Lower leg skin (tissue), 3 donors: ENCODE measurements at regions not wholly inside any gene's neighbourhood (a gene's known extent, or its start where the extent isn't known, plus 50 kb on each side); places are given as distances from the start of the nearest gene placed in this dataset.

Experiments
- POLR2A ChIP-seq, 2 donors: fragments of 450-650 bp; IDR thresholded peaks; one replicate each; pipeline ENCODE4 v1.6.1; 2016 to 2017; ENCODE audit warnings: antibody characterized with exemption in 2 of 2, mild to moderate bottlenecking in 1 of 2, moderate library complexity in 1 of 2
- TF ChIP-seq, protein P1 (sequence below), 3 donors: fragments of 450-650 bp; IDR thresholded peaks; one replicate each; pipeline ENCODE4 v1.5.1; 2016; ENCODE audit warnings: antibody characterized with exemption in 3 of 3, mild to moderate bottlenecking in 3 of 3, moderate library complexity in 2 of 3

DNA sequence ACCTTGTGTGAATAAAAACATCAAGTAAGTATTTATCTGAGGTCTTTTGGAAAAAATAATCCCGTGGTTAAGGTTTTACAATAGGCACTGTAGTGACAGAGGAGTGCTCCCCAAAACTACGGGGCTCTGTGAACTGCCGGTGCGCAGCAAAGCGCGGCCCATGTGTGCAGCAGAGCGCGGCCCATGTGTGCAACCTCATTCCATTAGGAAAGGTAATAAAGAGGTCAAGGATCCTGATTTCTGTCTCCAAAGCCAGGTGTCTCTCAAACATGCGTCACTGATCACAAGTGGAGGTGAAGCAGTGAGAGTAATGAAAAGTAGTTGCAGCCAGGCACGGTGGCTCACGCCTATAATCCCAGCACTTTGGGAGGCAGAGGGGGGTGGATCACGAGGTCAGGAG lies 58.7 kb downstream of the MRPL57 start:
- TF ChIP-seq, protein P1, sequence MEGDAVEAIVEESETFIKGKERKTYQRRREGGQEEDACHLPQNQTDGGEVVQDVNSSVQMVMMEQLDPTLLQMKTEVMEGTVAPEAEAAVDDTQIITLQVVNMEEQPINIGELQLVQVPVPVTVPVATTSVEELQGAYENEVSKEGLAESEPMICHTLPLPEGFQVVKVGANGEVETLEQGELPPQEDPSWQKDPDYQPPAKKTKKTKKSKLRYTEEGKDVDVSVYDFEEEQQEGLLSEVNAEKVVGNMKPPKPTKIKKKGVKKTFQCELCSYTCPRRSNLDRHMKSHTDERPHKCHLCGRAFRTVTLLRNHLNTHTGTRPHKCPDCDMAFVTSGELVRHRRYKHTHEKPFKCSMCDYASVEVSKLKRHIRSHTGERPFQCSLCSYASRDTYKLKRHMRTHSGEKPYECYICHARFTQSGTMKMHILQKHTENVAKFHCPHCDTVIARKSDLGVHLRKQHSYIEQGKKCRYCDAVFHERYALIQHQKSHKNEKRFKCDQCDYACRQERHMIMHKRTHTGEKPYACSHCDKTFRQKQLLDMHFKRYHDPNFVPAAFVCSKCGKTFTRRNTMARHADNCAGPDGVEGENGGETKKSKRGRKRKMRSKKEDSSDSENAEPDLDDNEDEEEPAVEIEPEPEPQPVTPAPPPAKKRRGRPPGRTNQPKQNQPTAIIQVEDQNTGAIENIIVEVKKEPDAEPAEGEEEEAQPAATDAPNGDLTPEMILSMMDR (IDR thresholded peaks at IDR 0.05), result no peak
- TF ChIP-seq POLR2A (IDR thresholded peaks at IDR 0.05), result no peak
